OCI-LY1 (cell line): ENCODE measurements at regions not wholly inside any gene's neighbourhood (a gene's known extent, or its start where the extent isn't known, plus 50 kb on each side); places are given as distances from the start of the nearest gene placed in this dataset.

Experiments
- EZH2 ChIP-seq: fragments of 200-600 bp; sonication (generic), shearing (Covaris generic); IDR thresholded peaks from 2 replicates; pipeline ENCODE4 v1.8.0; 2017; ENCODE audit warnings: borderline replicate concordance, mixed run types, mild to moderate bottlenecking, antibody characterized with exemption, low read length, moderate library complexity, mixed read lengths
- TF ChIP-seq, protein P1 (sequence below): fragments of 200-600 bp; sonication (generic), shearing (Covaris generic); IDR thresholded peaks from 2 replicates; pipeline ENCODE4 v1.5.1; 2017; ENCODE audit warnings: mild to moderate bottlenecking, antibody characterized with exemption, low read length, moderate library complexity, mixed read lengths

DNA sequence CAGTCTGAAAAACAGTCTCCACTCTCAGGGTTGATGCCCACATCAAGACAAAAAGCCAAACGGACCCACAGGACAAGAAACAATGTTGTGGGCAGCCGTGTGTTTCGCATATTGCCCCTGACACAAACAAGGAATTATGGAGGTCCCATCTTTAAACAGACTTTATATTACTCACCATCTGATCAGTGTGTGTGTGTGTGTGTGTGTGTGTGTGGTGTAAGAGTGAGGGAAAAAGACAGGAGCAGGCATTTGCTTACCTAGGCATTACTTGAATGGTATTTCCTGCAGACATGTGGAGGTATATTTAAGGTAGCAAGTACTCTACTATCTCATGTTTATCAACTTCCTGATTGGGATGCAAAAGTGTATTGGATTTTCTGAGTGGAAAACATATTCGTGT, 136.3 kb downstream of the TMCO5A start:
- TF ChIP-seq, protein P1, sequence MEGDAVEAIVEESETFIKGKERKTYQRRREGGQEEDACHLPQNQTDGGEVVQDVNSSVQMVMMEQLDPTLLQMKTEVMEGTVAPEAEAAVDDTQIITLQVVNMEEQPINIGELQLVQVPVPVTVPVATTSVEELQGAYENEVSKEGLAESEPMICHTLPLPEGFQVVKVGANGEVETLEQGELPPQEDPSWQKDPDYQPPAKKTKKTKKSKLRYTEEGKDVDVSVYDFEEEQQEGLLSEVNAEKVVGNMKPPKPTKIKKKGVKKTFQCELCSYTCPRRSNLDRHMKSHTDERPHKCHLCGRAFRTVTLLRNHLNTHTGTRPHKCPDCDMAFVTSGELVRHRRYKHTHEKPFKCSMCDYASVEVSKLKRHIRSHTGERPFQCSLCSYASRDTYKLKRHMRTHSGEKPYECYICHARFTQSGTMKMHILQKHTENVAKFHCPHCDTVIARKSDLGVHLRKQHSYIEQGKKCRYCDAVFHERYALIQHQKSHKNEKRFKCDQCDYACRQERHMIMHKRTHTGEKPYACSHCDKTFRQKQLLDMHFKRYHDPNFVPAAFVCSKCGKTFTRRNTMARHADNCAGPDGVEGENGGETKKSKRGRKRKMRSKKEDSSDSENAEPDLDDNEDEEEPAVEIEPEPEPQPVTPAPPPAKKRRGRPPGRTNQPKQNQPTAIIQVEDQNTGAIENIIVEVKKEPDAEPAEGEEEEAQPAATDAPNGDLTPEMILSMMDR = no peak
- no peak for TF ChIP-seq EZH2
